Liver (tissue), 3 donors: ENCODE measurements at regions not wholly inside any gene's neighbourhood (a gene's known extent, or its start where the extent isn't known, plus 50 kb on each side); places are given as distances from the start of the nearest gene placed in this dataset.

Experiments
- CTCF ChIP-seq: fragments of 150-350 bp; IDR thresholded peaks from 2 replicates; pipeline ENCODE4 v1.5.1; 2017; ENCODE audit warnings: improper control_type of control experiment, low read depth, low read length; ENCODE audit not compliant: missing input control
- REST ChIP-seq: IDR thresholded peaks from 2 replicates; pipeline ENCODE4 v1.6.1; 2016; ENCODE audit warnings: antibody characterized with exemption, mild to moderate bottlenecking
- TAF1 ChIP-seq: conservative IDR thresholded peaks from 2 replicates; pipeline ENCODE4 v1.6.1; 2016; ENCODE audit warnings: antibody characterized with exemption, mild to moderate bottlenecking
- donor health status: healthy.
- donor health status: healthy.

GRCh38 chr22:49633010-49633324 is 194.7 kb downstream of the BRD1 start:
- no peak for TF ChIP-seq CTCF
- TF ChIP-seq REST = no peak
- TF ChIP-seq TAF1 = no peak
